ENCODE measurements at regions not wholly inside any gene's neighbourhood (a gene's known extent, or its start where the extent isn't known, plus 50 kb on each side); places are given as distances from the start of the nearest gene placed in this dataset.

GRCh38 chr10:52442576-52442975 is 128.5 kb downstream of the DKK1 start:
- no peak for TF ChIP-seq CTCF (IDR thresholded peaks at IDR 0.05; ENCODE audit: insufficient read depth, low read length, severe bottlenecking)
- peak; percentile 60 for DNase-seq (ENCODE audit: low read depth)
- FAIRE-seq, result no peak
- no peaks in the 10 kb centered on the region for H3K36me3 ChIP-seq (ENCODE audit: control insufficient read depth, insufficient read depth, low read length)
- no peak overlapping the region for H3K4me3 ChIP-seq (ENCODE audit: low read depth, low read length)
- H3K27me3 ChIP-seq (ENCODE audit: control insufficient read depth, insufficient read depth, low read length), result no peaks in the 10 kb centered on the region

DNA sequence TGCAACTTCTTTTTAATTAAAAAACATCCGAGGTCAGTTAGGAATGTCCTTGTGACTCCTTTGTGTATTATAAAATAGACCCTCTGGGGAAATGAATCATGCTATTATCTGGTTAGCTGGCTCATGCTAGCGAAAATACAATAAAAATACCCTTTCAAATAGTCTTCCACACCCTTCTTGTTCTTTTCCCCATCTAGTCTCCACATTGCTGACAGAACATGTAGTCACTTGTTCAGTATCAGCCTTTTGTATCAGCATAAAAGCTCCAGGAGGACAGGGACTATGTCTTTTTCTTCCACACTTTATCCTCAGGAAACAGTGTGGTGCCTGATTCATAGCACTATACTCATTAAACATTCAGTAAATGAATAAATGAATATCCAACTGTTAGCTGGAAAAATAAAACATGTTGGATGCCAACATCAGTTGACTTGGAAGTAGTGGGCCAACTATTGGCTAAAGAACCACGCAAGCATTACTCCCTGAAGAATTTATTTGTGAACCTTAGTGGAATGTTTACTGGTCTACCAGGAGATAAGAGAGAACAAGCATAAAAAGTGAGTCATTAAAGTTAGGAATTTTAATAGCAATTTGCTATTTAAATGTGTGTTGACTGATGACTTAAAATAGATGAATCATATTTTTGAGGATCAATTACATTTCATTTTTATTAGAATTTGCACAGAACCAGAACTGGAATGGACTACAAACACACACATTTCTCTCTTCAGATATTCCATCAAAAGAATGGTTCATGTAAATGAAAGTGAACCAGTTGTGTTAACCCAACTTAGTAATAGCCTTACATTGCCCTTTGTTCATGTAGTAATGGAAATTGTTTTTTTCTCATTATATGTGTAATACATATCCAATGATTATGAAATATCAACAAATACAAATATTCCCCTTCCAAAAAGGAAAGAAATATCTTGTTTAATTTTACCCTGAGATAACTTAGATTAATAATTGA is 129.6 kb downstream of the DKK1 start:
- FAIRE-seq, result no peak
- no peak overlapping the region for H3K4me3 ChIP-seq (ENCODE audit: low read depth, low read length)

DNA sequence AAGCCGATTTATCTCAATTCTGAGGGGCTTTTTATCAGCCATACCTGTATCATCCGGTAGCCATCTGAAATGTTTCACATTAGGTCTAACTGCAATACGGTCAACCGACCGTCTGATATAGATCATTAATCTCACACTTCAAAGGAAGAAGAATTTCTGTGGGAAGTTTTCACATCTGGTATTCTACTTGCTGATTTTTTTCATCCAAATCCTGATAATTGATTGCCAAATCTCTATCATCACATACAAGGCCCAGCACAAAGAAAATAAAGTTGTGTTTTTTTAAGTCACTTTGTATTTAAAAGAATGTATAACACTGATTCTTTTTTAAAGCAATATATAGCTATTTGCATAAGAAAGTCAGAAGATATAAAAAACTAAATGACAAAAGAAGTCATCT is 132.3 kb downstream of the DKK1 start:
- no peak overlapping the region for H3K4me3 ChIP-seq (ENCODE audit: low read depth, low read length)
- no peak for DNase-seq (ENCODE audit: low read depth)
- FAIRE-seq, result no peak

More for the DNA sequence above, 129.6 kb downstream of the DKK1 start:
- peak; percentile 98 for DNase-seq (ENCODE audit: low read depth)
- TF ChIP-seq CTCF (IDR thresholded peaks at IDR 0.05; ENCODE audit: insufficient read depth, low read length, severe bottlenecking), result no peak
- H3K36me3 ChIP-seq (ENCODE audit: control insufficient read depth, insufficient read depth, low read length), result no peaks in the 10 kb centered on the region
- no peaks in the 10 kb centered on the region for H3K27me3 ChIP-seq (ENCODE audit: control insufficient read depth, insufficient read depth, low read length)

GRCh38 chr10:52447931-52448353 is 133.9 kb downstream of the DKK1 start:
- FAIRE-seq, result no peak
- Histone ChIP-seq H3K27me3 (ENCODE audit: control insufficient read depth, insufficient read depth, low read length) (no peaks in the 10 kb centered on the region), H3K36me3 (ENCODE audit: control insufficient read depth, insufficient read depth, low read length) (no peaks in the 10 kb centered on the region), H3K4me3 (ENCODE audit: low read depth, low read length) (no peak overlapping the region)
- no peak for TF ChIP-seq CTCF (IDR thresholded peaks at IDR 0.05; ENCODE audit: insufficient read depth, low read length, severe bottlenecking)
- peak; percentile 53 for DNase-seq (ENCODE audit: low read depth)

More for the DNA sequence above, 132.3 kb downstream of the DKK1 start:
- no peak for TF ChIP-seq CTCF (IDR thresholded peaks at IDR 0.05; ENCODE audit: insufficient read depth, low read length, severe bottlenecking)
- no peaks in the 10 kb centered on the region for H3K36me3 ChIP-seq (ENCODE audit: control insufficient read depth, insufficient read depth, low read length)
- H3K27me3 ChIP-seq (ENCODE audit: control insufficient read depth, insufficient read depth, low read length), result no peaks in the 10 kb centered on the region

GRCh38 chr10:52450762-52451291 is 136.7 kb downstream of the DKK1 start:
- no peak overlapping the region for H3K4me3 ChIP-seq (ENCODE audit: low read depth, low read length)
- no peaks in the 10 kb centered on the region for H3K27me3 ChIP-seq (ENCODE audit: control insufficient read depth, insufficient read depth, low read length)
- DNase-seq (ENCODE audit: low read depth), result no peak
- TF ChIP-seq CTCF (IDR thresholded peaks at IDR 0.05; ENCODE audit: insufficient read depth, low read length, severe bottlenecking), result no peak
- no peak for FAIRE-seq
- H3K36me3 ChIP-seq (ENCODE audit: control insufficient read depth, insufficient read depth, low read length), result no peaks in the 10 kb centered on the region

Data from bronchial epithelial cell (primary cell).